SK-N-SH (cell line): ENCODE measurements at regions not wholly inside any gene's neighbourhood (a gene's known extent, or its start where the extent isn't known, plus 50 kb on each side); places are given as distances from the start of the nearest gene placed in this dataset.

Source experiments
- EP300 ChIP-seq, 2 experiments: IDR thresholded peaks; 2 replicates each; pipeline versions ENCODE4 v1.4.0 to v1.6.1; 2012; ENCODE audit warnings: borderline replicate concordance in 1 of 2, low read depth in 1 of 2, low read length in 1 of 2
- EZH2phosphoT487 ChIP-seq: fragments of 200-600 bp; sonication (generic); IDR thresholded peaks from 2 replicates; pipeline ENCODE4 v1.6.1; 2017; ENCODE audit warnings: low read depth, mixed run types, mild to moderate bottlenecking, antibody characterized with exemption, moderate library complexity, borderline replicate concordance
- FOXJ3 ChIP-seq: sonication (generic); formaldehyde crosslinking; IDR thresholded peaks from 2 replicates; pipeline ENCODE4 v1.5.1; 2020; ENCODE audit warnings: mild to moderate bottlenecking, missing genetic modification reagents
- GABPA ChIP-seq: IDR thresholded peaks from 2 replicates; pipeline ENCODE4 v1.4.0; 2012; ENCODE audit warnings: low read depth, mild to moderate bottlenecking
- MAX ChIP-seq: IDR thresholded peaks from 2 replicates; pipeline ENCODE4 v1.4.0; 2012; ENCODE audit warnings: low read depth
- NFIC ChIP-seq: IDR thresholded peaks from 2 replicates; pipeline ENCODE4 v1.4.0; 2012; ENCODE audit warnings: borderline replicate concordance
- REST ChIP-seq: IDR thresholded peaks from 2 replicates; pipeline ENCODE4 v1.6.1; 2012; ENCODE audit warnings: mild to moderate bottlenecking, low read depth, low read length, moderate library complexity
- RFX5 ChIP-seq: IDR thresholded peaks from 2 replicates; pipeline ENCODE4 v1.6.1; 2012; ENCODE audit warnings: mild to moderate bottlenecking, improper control_type of control experiment, low read length
- USF2 ChIP-seq: fragments of 150-350 bp; IDR thresholded peaks from 2 replicates; pipeline ENCODE4 v1.6.1; 2017; ENCODE audit warnings: antibody characterized with exemption, low read length, low read depth, borderline replicate concordance
- ZBTB33 ChIP-seq: IDR thresholded peaks from 2 replicates; pipeline ENCODE4 v1.4.0; 2012; ENCODE audit warnings: low read depth, borderline replicate concordance
- TF ChIP-seq, protein P1 (sequence below): fragments of 200-600 bp; sonication (generic); IDR thresholded peaks from 2 replicates; pipeline ENCODE4 v1.6.1; 2017; ENCODE audit warnings: antibody characterized with exemption, mild to moderate bottlenecking, moderate library complexity

DNA sequence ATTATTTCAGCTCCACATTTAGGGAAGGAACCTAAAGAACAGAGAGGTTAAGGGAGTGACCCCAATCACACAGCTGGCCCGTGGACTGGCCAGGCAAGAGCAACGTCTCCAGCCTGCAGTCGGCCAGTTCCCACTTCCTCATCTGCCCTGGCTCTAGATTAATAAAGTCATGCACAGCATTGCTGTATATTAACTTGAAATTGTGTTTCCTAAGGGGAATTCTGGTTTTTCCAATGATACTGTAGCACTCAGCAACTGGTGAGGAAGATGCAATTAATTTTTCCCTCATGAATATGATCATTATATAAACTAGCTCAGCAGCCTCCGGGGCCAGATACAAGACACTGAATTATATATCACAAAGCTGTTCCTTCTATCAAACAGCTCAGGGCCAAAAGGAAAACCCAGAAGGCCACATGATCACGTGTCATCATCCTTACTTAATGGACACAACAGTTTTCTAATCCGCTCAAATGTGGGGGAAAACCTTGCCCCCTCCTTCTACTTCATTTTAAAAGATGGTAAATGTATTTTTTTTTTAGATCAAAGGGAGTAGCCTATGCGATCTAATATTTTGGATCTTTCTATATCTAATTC is 295.3 kb upstream of the PRKCQ start:
- TF ChIP-seq, protein P1, sequence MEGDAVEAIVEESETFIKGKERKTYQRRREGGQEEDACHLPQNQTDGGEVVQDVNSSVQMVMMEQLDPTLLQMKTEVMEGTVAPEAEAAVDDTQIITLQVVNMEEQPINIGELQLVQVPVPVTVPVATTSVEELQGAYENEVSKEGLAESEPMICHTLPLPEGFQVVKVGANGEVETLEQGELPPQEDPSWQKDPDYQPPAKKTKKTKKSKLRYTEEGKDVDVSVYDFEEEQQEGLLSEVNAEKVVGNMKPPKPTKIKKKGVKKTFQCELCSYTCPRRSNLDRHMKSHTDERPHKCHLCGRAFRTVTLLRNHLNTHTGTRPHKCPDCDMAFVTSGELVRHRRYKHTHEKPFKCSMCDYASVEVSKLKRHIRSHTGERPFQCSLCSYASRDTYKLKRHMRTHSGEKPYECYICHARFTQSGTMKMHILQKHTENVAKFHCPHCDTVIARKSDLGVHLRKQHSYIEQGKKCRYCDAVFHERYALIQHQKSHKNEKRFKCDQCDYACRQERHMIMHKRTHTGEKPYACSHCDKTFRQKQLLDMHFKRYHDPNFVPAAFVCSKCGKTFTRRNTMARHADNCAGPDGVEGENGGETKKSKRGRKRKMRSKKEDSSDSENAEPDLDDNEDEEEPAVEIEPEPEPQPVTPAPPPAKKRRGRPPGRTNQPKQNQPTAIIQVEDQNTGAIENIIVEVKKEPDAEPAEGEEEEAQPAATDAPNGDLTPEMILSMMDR = no peak
- TF ChIP-seq FOXJ3 (CRISPR knock-in tag) = no peak
- TF ChIP-seq MAX = no peak
- no peak for TF ChIP-seq RFX5
- TF ChIP-seq ZBTB33 = no peak
- no peak for TF ChIP-seq NFIC
- no peak for TF ChIP-seq EP300 (IDR thresholded peaks at IDR 0.05; ENCODE audit: borderline replicate concordance in 1 of 2, low read depth in 1 of 2, low read length in 1 of 2)
- no peak for TF ChIP-seq GABPA
- no peak for TF ChIP-seq EZH2phosphoT487
- TF ChIP-seq REST = no peak
- no peak for TF ChIP-seq USF2
